HEK293T (cell line): ENCODE measurements at regions not wholly inside any gene's neighbourhood (a gene's known extent, or its start where the extent isn't known, plus 50 kb on each side); places are given as distances from the start of the nearest gene placed in this dataset.

Experiments used
- ARNT ChIP-seq: fragments of 450-650 bp; IDR thresholded peaks from 2 replicates; pipeline ENCODE4 v1.6.1; 2017; ENCODE audit warnings: mild to moderate bottlenecking
- BHLHE40 ChIP-seq: fragments of 450-650 bp; IDR thresholded peaks from 2 replicates; pipeline ENCODE4 v1.6.1; 2016; ENCODE audit warnings: mild to moderate bottlenecking, moderate library complexity, borderline replicate concordance
- ELF4 ChIP-seq: fragments of 450-650 bp; IDR thresholded peaks from 2 replicates; pipeline ENCODE4 v1.6.1; 2017; ENCODE audit warnings: antibody characterized with exemption
- FOXA1 ChIP-seq: fragments of 450-650 bp; IDR thresholded peaks from 2 replicates; pipeline ENCODE4 v1.6.1; 2016; ENCODE audit warnings: mild to moderate bottlenecking
- FOXK2 ChIP-seq: fragments of 450-650 bp; IDR thresholded peaks from 2 replicates; pipeline ENCODE4 v1.6.1; 2016; ENCODE audit warnings: mild to moderate bottlenecking
- FOXM1 ChIP-seq: fragments of 450-650 bp; IDR thresholded peaks from 2 replicates; pipeline ENCODE4 v1.6.1; 2017; ENCODE audit warnings: mild to moderate bottlenecking, borderline replicate concordance
- HDGF ChIP-seq: fragments of 450-650 bp; IDR thresholded peaks from 2 replicates; pipeline ENCODE4 v1.6.1; 2017; ENCODE audit warnings: antibody characterized with exemption, borderline replicate concordance
- L3MBTL2 ChIP-seq: fragments of 450-650 bp; conservative IDR thresholded peaks from 2 replicates; pipeline ENCODE4 v1.6.1; 2016; ENCODE audit warnings: mild to moderate bottlenecking
- LEF1 ChIP-seq: fragments of 450-650 bp; IDR thresholded peaks from 2 replicates; pipeline ENCODE4 v1.6.1; 2017; ENCODE audit warnings: mild to moderate bottlenecking, borderline replicate concordance
- NFRKB ChIP-seq: fragments of 450-650 bp; IDR thresholded peaks from 2 replicates; pipeline ENCODE4 v1.6.1; 2016; ENCODE audit warnings: mild to moderate bottlenecking, moderate library complexity
- SP1 ChIP-seq: fragments of 450-650 bp; IDR thresholded peaks from 2 replicates; pipeline ENCODE4 v1.6.1; 2017
- SUZ12 ChIP-seq: fragments of 450-650 bp; IDR thresholded peaks from 2 replicates; pipeline ENCODE4 v1.6.1; 2016; ENCODE audit warnings: mild to moderate bottlenecking
- TARDBP ChIP-seq: fragments of 450-650 bp; IDR thresholded peaks from 2 replicates; pipeline ENCODE4 v1.6.1; 2016

DNA sequence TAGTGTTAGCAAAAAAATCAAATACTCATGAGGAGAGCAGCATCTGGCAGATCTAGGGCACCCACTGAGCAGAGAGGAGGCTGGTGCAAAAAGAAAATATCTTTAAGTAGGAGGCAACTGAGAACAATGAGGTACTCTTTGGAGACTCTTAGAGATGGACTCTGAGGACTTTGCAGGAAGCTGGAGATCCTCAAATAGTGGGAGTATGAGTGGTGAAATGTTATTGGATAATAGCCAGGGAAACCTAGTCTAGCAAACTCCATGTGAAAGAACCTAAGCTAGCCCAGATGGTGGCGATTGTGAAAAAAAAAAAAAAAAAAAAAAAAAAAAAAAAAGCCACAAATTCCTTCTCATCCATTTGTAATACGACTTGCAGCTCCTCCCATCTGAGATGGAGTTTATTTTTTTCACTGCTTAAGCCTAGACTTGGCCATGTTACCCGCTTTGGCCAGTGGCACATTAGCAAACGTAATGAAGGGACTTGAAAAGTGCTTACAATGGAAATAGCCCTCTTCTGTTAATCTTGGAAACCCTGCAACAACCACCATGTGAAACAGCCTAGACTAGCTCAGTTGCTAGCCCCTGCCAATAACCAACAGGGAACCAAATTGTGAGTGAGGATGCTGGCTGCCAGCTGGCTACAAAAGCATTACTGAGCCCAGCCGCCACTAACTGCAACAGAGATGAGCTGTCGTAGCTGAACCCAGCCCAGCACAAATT lies 476.2 kb downstream of the KLF12 start:
- TF ChIP-seq LEF1 = no peak
- no peak for TF ChIP-seq ELF4
- no peak for TF ChIP-seq BHLHE40
- TF ChIP-seq FOXM1 = no peak
- no peak for TF ChIP-seq SUZ12
- TF ChIP-seq SP1 = no peak
- TF ChIP-seq L3MBTL2 = no peak
- TF ChIP-seq NFRKB = no peak
- no peak for TF ChIP-seq TARDBP
- no peak for TF ChIP-seq ARNT
- TF ChIP-seq FOXK2 = no peak
- TF ChIP-seq HDGF = no peak
- no peak for TF ChIP-seq FOXA1
